ENCODE measurements at regions not wholly inside any gene's neighbourhood (a gene's known extent, or its start where the extent isn't known, plus 50 kb on each side); places are given as distances from the start of the nearest gene placed in this dataset.
A peak's percentile ranks its signal among the peaks of the same experiment; 100 is the strongest.
"Not testable (repeated sequence)": the region's sequence is repeated elsewhere in the genome, so short reads cannot be mapped to it uniquely, and the experiment has no call there.

DNA sequence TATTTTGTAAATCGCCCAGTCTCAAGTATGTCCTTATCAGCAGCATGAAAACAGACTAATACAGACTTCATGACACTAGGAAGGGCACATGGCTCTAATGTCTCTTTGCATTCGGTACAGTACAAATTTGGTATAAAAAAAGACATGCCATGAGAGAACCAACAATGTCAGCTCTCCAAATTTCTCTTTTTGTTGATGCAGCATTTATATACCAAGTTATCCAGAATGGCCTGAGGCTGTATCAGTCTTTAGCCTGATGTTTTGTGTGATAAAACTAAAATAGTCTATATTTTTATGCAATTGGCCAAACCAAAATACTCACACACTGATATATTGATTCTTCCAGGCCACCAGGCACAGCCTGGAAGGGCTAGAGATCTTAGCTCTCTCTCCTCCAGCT, 124.3 kb upstream of the SAMSN1 start:
- CTCF ChIA-PET (ENCODE audit: unreplicated experiment), result no interaction called here
- TF ChIP-seq EZH2phosphoT487 (IDR thresholded peaks at IDR 0.05; ENCODE audit: borderline replicate concordance, low read depth, low read length), result no peak
- TF ChIP-seq CTCF (conservative IDR thresholded peaks at IDR 0.05; ENCODE audit: low read length), result no peak
- intact Hi-C loops (cut with micrococcal nuclease; ENCODE audit: unreplicated experiment), result no loop called here

DNA sequence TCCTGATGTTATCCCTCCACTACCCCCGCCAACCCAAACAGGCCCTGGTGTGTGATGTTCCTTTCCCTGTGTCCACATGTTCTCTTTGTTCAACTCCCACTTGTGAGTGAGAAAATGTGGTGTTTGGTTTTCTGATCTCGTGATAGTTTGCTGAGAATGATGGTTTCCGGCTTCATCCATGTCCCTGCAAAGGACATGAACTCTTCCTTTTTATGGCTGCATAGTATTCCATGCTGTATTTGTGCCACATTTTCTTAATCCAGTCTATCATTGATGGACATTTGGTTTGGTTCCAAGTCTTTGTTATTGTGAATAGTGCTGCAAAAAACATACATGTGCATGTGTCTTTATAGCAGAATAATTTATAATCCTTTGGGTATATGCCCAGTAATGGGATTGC, 123.0 kb upstream of the SAMSN1 start:
- BruUV-seq (replicated peaks); H3K4me2 ChIP-seq (ENCODE audit: low read length); H4K20me1 ChIP-seq (ENCODE audit: insufficient read depth, low read length); H3K36me3 ChIP-seq (ENCODE audit: insufficient read depth, low read length); H3K27ac ChIP-seq (ENCODE audit: low read depth, low read length, poor library complexity, severe bottlenecking); H3K9me3 ChIP-seq (ENCODE audit: low read length); H2AFZ ChIP-seq (ENCODE audit: low read length); CTCF ChIA-PET (ENCODE audit: unreplicated experiment); H3K79me2 ChIP-seq (ENCODE audit: insufficient read depth, low read depth, low read length); intact Hi-C loops (cut with micrococcal nuclease; ENCODE audit: unreplicated experiment); H3K4me3 ChIP-seq (ENCODE audit: low read depth, low read length, poor library complexity, severe bottlenecking); H3K4me1 ChIP-seq (ENCODE audit: insufficient read depth, low read length, poor library complexity, severe bottlenecking); DNase-seq (ENCODE audit: low spot score); H3K9me2 ChIP-seq (ENCODE audit: insufficient read depth, low read length): not testable (repeated sequence)
- POLR2A ChIA-PET, result interaction anchor here (1.0 kb wide), 1 partner anchor 40 kb away, joined by 4 read pairs; no protein-coding TSS in a partner anchor

More for the DNA sequence above, 124.3 kb upstream of the SAMSN1 start:
- DNase-seq (ENCODE audit: low spot score), result no peak
- BruUV-seq (replicated peaks), result no TSS peak
- POLR2A ChIA-PET, result interaction anchor here (0.6 to 1.9 kb wide), 5 partner anchors 11 to 364 kb away, joined by 3 to 8 read pairs (median 4); partner anchors contain the start of gene HSPA13
- H3K9me2 ChIP-seq (ENCODE audit: insufficient read depth, low read length), result no peaks in the 10 kb centered on the region; the same call in 1 of the 2 replicates
- H3K4me3 ChIP-seq (ENCODE audit: low read depth, low read length, poor library complexity, severe bottlenecking), result no peak overlapping the region
- no peaks in the 10 kb centered on the region for H4K20me1 ChIP-seq (ENCODE audit: insufficient read depth, low read length)
- no peaks in the 10 kb centered on the region for H3K9me3 ChIP-seq (ENCODE audit: low read length)
- H3K4me2 ChIP-seq (ENCODE audit: low read length), result no peak overlapping the region
- no peaks in the 10 kb centered on the region for H3K79me2 ChIP-seq (ENCODE audit: insufficient read depth, low read depth, low read length)
- 0 out of 2 replicates have a peak overlapping the region, but pooled peaks have one; percentile 21 for H2AFZ ChIP-seq (ENCODE audit: low read length)
- H3K4me1 ChIP-seq (ENCODE audit: insufficient read depth, low read length, poor library complexity, severe bottlenecking), result peaks cover 23% of the 10 kb centered on the region
- H3K36me3 ChIP-seq (ENCODE audit: insufficient read depth, low read length), result no peaks in the 10 kb centered on the region
- H3K27ac ChIP-seq (ENCODE audit: low read depth, low read length, poor library complexity, severe bottlenecking), result no peak overlapping the region

DNA sequence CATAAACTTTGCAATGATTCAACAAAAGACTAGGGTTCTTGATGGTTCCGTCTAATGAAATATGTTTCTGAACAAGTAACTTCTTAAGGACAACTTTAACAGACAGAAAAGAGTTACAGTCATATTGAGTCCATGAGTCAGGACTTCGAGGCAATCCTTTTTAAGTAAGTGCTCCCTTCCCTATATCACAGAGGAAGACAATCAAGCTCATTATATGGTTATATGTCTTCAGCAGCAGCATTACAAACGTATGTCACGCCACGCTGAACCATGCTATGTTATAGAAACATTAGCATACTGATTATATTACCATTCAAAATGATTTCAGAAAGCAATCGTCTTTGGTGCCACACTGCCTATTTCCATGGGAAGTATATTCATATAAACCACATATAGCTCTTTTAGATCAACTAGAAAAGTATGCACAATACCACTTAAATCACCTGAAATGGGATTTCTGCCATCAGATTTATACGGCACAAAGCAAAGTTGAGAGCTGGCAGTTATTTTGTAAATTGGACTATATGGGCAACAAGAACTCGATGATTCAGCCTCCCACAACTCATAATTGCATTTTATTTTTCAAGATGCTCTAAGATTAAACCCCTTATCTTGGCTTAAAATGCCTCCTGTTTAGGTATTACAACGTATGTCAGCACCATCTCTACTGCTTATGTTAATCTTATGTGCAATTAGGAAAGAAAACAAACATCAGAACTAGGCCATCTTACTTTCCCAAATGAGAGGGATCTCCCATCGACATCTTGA, 111.3 kb upstream of the SAMSN1 start:
- Histone ChIP-seq H2AFZ (ENCODE audit: low read length) (no peak overlapping the region), H3K4me3 (ENCODE audit: low read depth, low read length, poor library complexity, severe bottlenecking) (no peak overlapping the region), H3K9me3 (ENCODE audit: low read length) (no peaks in the 10 kb centered on the region), H3K79me2 (ENCODE audit: insufficient read depth, low read depth, low read length) (no peaks in the 10 kb centered on the region), H3K4me2 (ENCODE audit: low read length) (no peak overlapping the region), H3K27ac (ENCODE audit: low read depth, low read length, poor library complexity, severe bottlenecking) (no peak overlapping the region), H4K20me1 (ENCODE audit: insufficient read depth, low read length) (no peaks in the 10 kb centered on the region), H3K9me2 (ENCODE audit: insufficient read depth, low read length) (no peaks in the 10 kb centered on the region), H3K36me3 (ENCODE audit: insufficient read depth, low read length) (no peaks in the 10 kb centered on the region), H3K4me1 (ENCODE audit: insufficient read depth, low read length, poor library complexity, severe bottlenecking) (no peaks in the 10 kb centered on the region)
- no peak for TF ChIP-seq EZH2phosphoT487 (IDR thresholded peaks at IDR 0.05; ENCODE audit: borderline replicate concordance, low read depth, low read length)
- TF ChIP-seq CTCF (conservative IDR thresholded peaks at IDR 0.05; ENCODE audit: low read length), result no peak
- intact Hi-C loops (cut with micrococcal nuclease; ENCODE audit: unreplicated experiment), result no loop called here
- no peak for DNase-seq (ENCODE audit: low spot score)
- BruUV-seq (replicated peaks), result no TSS peak
- CTCF ChIA-PET (ENCODE audit: unreplicated experiment), result no interaction called here
- POLR2A ChIA-PET, result interaction anchor here (0.6 to 1.0 kb wide), 4 partner anchors 9 to 77 kb away, joined by 3 to 4 read pairs (median 3); no protein-coding TSS in a partner anchor
